MM.1S (cell line): ENCODE measurements at regions not wholly inside any gene's neighbourhood (a gene's known extent, or its start where the extent isn't known, plus 50 kb on each side); places are given as distances from the start of the nearest gene placed in this dataset.

Experiments used
- CTCF ChIP-seq: fragments of 300-600 bp; sonication (generic); IDR thresholded peaks from 2 replicates; pipeline ENCODE4 v1.5.1; 2016; ENCODE audit warnings: antibody characterized with exemption, low read length, mixed read lengths
- EZH2phosphoT487 ChIP-seq: fragments of 300-600 bp; sonication (generic); IDR thresholded peaks from 2 replicates; pipeline ENCODE4 v1.6.1; 2018; ENCODE audit warnings: antibody characterized with exemption, low read length

DNA sequence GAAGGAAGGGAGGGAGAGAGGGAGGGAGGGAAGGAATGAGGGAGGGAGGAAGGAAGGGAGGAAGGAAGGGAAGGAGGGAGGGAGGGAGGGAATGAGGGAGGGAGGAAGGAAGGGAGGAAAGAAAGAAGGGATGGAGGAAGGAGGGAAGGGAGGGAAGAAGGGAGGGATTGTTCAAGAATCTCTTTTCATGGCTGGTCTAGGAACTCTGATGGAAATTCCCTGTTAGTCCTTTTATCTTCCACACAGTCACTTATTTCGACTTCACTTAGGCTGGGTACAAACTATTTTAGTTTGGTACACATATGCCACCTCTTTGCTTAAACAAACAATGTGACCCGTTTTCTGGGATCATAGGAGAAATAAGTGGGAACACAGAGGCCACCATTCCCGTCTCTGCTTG, 435.6 kb upstream of the WWC1 start:
- TF ChIP-seq CTCF: no peak
- no peak for TF ChIP-seq EZH2phosphoT487
